ENCODE measurements at regions not wholly inside any gene's neighbourhood (a gene's known extent, or its start where the extent isn't known, plus 50 kb on each side); places are given as distances from the start of the nearest gene placed in this dataset.

DNA sequence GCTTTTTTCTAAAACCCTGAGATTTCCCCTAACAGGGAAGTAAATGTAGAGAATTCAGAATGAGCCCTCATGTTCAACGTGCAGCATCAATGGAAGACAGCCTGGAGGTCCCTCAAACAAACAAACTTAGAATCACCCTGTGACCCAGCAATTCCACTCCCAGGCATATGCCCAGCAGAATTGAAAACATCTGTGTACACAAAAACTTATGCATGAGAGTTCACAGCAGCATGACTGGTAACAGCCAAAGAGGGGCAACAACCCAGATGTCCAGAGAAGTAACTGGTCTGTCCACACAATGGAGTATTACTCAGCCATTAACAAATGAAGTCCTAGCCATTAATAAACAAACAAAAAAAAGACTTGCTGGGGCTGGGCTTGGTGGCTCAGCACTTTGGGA lies 252.7 kb downstream of the PARN start:
- Histone ChIP-seq H3K4me3 (replicated peaks; ENCODE audit: insufficient read depth, low read length) (no peak overlapping the region), H3K27me3 (ENCODE audit: insufficient read depth, poor library complexity, severe bottlenecking) (no peaks in the 10 kb centered on the region), H3K27ac (replicated peaks) (no peak overlapping the region)
- no peak for DNase-seq (ENCODE audit: low read depth in 1 of 2, low spot score in 1 of 2)
- TF ChIP-seq GABPA (IDR thresholded peaks at IDR 0.05; ENCODE audit: low read depth) (no peak), SPI1 (IDR thresholded peaks at IDR 0.05; ENCODE audit: borderline replicate concordance, low read depth) (no peak), POLR2AphosphoS5 (IDR thresholded peaks at IDR 0.05; ENCODE audit: low read depth) (no peak)
- TF ChIP-seq, protein P1, sequence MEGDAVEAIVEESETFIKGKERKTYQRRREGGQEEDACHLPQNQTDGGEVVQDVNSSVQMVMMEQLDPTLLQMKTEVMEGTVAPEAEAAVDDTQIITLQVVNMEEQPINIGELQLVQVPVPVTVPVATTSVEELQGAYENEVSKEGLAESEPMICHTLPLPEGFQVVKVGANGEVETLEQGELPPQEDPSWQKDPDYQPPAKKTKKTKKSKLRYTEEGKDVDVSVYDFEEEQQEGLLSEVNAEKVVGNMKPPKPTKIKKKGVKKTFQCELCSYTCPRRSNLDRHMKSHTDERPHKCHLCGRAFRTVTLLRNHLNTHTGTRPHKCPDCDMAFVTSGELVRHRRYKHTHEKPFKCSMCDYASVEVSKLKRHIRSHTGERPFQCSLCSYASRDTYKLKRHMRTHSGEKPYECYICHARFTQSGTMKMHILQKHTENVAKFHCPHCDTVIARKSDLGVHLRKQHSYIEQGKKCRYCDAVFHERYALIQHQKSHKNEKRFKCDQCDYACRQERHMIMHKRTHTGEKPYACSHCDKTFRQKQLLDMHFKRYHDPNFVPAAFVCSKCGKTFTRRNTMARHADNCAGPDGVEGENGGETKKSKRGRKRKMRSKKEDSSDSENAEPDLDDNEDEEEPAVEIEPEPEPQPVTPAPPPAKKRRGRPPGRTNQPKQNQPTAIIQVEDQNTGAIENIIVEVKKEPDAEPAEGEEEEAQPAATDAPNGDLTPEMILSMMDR (IDR thresholded peaks at IDR 0.05; ENCODE audit: insufficient read depth, low read length) = no peak
- TF ChIP-seq, protein P2, sequence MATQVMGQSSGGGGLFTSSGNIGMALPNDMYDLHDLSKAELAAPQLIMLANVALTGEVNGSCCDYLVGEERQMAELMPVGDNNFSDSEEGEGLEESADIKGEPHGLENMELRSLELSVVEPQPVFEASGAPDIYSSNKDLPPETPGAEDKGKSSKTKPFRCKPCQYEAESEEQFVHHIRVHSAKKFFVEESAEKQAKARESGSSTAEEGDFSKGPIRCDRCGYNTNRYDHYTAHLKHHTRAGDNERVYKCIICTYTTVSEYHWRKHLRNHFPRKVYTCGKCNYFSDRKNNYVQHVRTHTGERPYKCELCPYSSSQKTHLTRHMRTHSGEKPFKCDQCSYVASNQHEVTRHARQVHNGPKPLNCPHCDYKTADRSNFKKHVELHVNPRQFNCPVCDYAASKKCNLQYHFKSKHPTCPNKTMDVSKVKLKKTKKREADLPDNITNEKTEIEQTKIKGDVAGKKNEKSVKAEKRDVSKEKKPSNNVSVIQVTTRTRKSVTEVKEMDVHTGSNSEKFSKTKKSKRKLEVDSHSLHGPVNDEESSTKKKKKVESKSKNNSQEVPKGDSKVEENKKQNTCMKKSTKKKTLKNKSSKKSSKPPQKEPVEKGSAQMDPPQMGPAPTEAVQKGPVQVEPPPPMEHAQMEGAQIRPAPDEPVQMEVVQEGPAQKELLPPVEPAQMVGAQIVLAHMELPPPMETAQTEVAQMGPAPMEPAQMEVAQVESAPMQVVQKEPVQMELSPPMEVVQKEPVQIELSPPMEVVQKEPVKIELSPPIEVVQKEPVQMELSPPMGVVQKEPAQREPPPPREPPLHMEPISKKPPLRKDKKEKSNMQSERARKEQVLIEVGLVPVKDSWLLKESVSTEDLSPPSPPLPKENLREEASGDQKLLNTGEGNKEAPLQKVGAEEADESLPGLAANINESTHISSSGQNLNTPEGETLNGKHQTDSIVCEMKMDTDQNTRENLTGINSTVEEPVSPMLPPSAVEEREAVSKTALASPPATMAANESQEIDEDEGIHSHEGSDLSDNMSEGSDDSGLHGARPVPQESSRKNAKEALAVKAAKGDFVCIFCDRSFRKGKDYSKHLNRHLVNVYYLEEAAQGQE (IDR thresholded peaks at IDR 0.05; ENCODE audit: insufficient replicate concordance, low read depth) = no peak

DNA sequence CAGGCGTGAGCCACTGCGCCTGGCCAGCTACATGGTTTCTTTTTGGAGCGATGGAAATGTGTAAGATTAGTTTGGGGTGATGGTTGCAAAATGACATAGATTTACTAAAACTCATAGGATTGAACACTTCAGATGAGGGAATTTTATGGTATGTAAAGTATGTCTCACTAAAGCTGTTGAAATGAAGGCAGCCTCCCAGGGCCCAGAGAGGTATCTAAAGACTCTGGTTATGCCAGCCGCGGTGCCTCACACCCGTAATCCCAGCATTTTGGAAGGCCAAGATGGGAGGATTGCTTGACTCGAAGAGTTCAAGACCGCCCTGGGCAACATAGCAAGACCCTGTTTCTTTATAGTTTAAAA lies 254.9 kb downstream of the PARN start:
- DNase-seq (ENCODE audit: low read depth in 1 of 2, low spot score in 1 of 2) = no peak
- Histone ChIP-seq H3K4me3 (replicated peaks; ENCODE audit: insufficient read depth, low read length) (no peak overlapping the region), H3K27me3 (ENCODE audit: insufficient read depth, poor library complexity, severe bottlenecking) (no peaks in the 10 kb centered on the region), H3K27ac (replicated peaks) (no peak overlapping the region)
- TF ChIP-seq POLR2AphosphoS5 (IDR thresholded peaks at IDR 0.05; ENCODE audit: low read depth) (no peak), GABPA (IDR thresholded peaks at IDR 0.05; ENCODE audit: low read depth) (no peak), SPI1 (IDR thresholded peaks at IDR 0.05; ENCODE audit: borderline replicate concordance, low read depth) (no peak)
- TF ChIP-seq, protein P2 (IDR thresholded peaks at IDR 0.05; ENCODE audit: insufficient replicate concordance, low read depth) = no peak
- TF ChIP-seq, protein P1 (IDR thresholded peaks at IDR 0.05; ENCODE audit: insufficient read depth, low read length) = no peak

DNA sequence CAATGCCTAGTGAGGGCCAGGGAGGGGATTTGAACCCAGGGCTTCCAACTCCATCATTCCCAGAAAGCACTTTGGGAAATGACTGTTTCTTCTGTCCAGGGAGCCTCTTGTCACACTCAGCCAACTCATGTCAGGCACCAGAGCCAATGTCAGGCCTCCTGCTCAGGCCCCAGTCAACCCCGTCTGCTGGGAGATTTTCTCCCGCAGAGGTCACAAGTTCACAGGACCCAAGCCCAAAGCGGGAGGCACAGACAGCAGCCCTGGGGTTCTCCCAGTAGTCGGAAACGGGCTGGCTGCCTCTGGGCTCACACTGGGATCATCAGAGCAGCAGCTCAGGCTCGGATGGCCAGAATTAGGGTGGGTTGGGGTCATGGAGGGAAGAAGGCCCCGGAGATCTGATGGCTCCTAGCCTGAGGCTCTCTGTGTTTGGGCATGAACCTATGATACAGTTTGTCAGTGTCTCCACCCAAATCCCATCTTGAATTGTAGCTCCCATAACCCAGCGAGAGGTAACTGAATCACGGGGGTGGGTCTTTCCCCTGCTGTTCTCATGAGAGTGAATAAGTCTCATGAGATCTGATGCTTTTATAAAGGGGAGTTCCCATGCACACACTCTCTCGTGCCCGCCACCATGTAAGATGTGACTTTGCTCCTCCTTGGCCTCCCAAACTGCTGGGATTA lies 255.5 kb downstream of the PARN start:
- Histone ChIP-seq H3K27me3 (ENCODE audit: insufficient read depth, poor library complexity, severe bottlenecking) (no peaks in the 10 kb centered on the region), H3K27ac (replicated peaks) (no peak overlapping the region), H3K4me3 (replicated peaks; ENCODE audit: insufficient read depth, low read length) (no peak overlapping the region)
- DNase-seq (ENCODE audit: low read depth in 1 of 2, low spot score in 1 of 2) = no peak
- TF ChIP-seq, protein P2 (IDR thresholded peaks at IDR 0.05; ENCODE audit: insufficient replicate concordance, low read depth) = no peak
- TF ChIP-seq GABPA (IDR thresholded peaks at IDR 0.05; ENCODE audit: low read depth) (no peak), SPI1 (IDR thresholded peaks at IDR 0.05; ENCODE audit: borderline replicate concordance, low read depth) (no peak), POLR2AphosphoS5 (IDR thresholded peaks at IDR 0.05; ENCODE audit: low read depth) (no peak)
- TF ChIP-seq, protein P1 (IDR thresholded peaks at IDR 0.05; ENCODE audit: insufficient read depth, low read length) = no peak
